Calu3 (cell line): ENCODE measurements at regions not wholly inside any gene's neighbourhood (a gene's known extent, or its start where the extent isn't known, plus 50 kb on each side); places are given as distances from the start of the nearest gene placed in this dataset.

Experiments
- BruUV-seq: library from RNA; stranded (reverse); fragments of 400-500 nt; replicated peaks from 2 replicates; lab custom pipeline; 2021; lab: Mats Ljungman, UMichigan
- CTCF ChIA-PET: fragments of 300-600 bp; sonication (Branson Sonifier 250); formaldehyde crosslinking; loops from one replicate; lab custom pipeline; 2022; ENCODE audit warnings: antibody characterized with exemption; lab: Charles Lee
- DNase-seq: peaks from one replicate; pipeline ENCODE4 v3.0.0; 2022
- H3K27ac Mint-ChIP-seq: one replicate; pipeline ENCODE4 v1.8.0; 2022; ENCODE audit warnings: mixed read lengths; ENCODE audit not compliant: unreplicated experiment
- H3K27me3 Mint-ChIP-seq: one replicate; pipeline ENCODE4 v1.8.0; 2022; ENCODE audit warnings: mixed read lengths; ENCODE audit not compliant: unreplicated experiment
- H3K36me3 Mint-ChIP-seq: one replicate; pipeline ENCODE4 v1.8.0; 2022; ENCODE audit warnings: mild to moderate bottlenecking, moderate library complexity, mixed read lengths; ENCODE audit not compliant: insufficient read depth, unreplicated experiment
- H3K4me1 Mint-ChIP-seq: one replicate; pipeline ENCODE4 v1.8.0; 2022; ENCODE audit warnings: mild to moderate bottlenecking, low read depth, mixed read lengths; ENCODE audit not compliant: unreplicated experiment
- H3K4me3 Mint-ChIP-seq: one replicate; pipeline ENCODE4 v1.8.0; 2022; ENCODE audit warnings: mild to moderate bottlenecking, low read depth, moderate library complexity, mixed read lengths; ENCODE audit not compliant: unreplicated experiment
- H3K9me3 Mint-ChIP-seq: one replicate; pipeline ENCODE4 v1.8.0; 2022; ENCODE audit warnings: low read depth, mixed read lengths; ENCODE audit not compliant: unreplicated experiment
- CTCF ChIP-seq: fragments of 200-600 bp; IDR thresholded peaks from one replicate; pipeline ENCODE4 v1.8.0; 2022; ENCODE audit warnings: antibody characterized with exemption; ENCODE audit not compliant: unreplicated experiment
- intact Hi-C: fragments of 100-400 bp; cut with micrococcal nuclease; formaldehyde crosslinking; loops from one replicate; pipeline ENCODE4 v1.10.0; 2022; ENCODE audit not compliant: unreplicated experiment

DNA sequence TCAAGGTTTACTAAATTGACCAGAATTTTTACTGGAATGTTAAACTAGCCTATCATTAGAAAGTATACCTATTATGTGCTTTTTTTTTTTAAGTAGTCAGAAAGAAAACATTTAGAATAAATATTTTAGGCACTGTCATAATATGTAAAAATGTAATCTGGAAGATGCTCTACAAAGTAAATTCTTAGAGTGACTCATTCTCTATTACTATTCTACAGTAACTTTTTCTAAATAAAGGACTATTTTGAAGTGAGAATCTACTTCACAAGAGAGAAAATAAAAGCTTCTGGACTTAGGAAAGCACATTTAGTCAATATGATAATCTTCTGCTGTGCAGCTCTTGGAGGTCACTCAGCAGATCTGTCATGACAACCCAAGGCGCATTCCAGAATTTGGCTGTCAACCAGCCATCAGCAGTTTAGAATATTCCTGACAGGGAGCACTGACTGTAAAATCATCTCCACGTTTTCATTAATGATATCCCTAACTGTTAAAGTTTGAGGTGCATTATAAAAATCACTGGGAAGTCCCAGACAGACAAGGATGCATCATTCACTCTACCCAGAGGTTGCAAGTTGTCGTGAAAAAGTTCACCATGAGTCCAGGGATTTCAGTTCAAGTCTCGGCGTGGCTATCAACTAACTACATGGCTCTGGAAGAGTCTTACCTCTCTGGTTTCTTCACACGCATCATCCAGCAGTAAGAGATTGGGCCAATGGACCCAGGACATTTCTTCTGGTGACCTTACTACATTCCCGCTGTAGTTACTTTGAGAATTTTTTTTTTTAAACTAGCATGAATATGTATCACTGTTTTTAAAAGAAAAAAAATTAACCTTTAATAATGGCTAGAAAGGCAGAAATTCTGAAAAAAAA is 374.9 kb downstream of the GJA1 start:
- TF ChIP-seq CTCF = no peak
- Mint-ChIP-seq H3K9me3 (no peaks in the 10 kb centered on the region), H3K4me1 (no peaks in the 10 kb centered on the region), H3K27me3 (no peaks in the 10 kb centered on the region), H3K27ac (no peak overlapping the region), H3K36me3 (no peaks in the 10 kb centered on the region), H3K4me3 (no peak overlapping the region)
- no peak for DNase-seq
- CTCF ChIA-PET = no interaction called here
- intact Hi-C loops = no loop called here
- BruUV-seq = no TSS peak

DNA sequence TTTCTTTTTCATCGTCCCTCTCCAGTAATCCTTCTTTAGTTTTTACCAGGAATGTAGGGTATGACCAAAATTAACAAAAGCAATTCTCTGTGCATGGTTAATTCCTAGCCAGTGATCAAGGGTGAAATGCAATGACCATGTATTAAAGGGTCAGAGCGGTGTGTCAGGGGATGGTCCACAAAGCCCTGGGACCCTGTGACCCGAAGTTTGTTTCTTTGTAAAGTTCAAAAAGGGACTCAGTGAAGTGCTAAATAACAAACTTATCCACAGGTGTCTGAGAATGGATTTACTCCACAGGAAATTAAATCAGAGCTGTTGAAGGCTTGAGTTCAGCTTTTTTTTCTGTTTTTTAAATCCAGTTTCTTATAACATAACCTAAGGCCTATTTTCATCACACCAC is 375.7 kb downstream of the GJA1 start:
- H3K27me3 Mint-ChIP-seq = no peaks in the 10 kb centered on the region
- intact Hi-C loops = no loop called here
- H3K9me3 Mint-ChIP-seq = no peaks in the 10 kb centered on the region
- CTCF ChIA-PET = no interaction called here
- no peak overlapping the region for H3K27ac Mint-ChIP-seq
- no TSS peak for BruUV-seq
- no peaks in the 10 kb centered on the region for H3K4me1 Mint-ChIP-seq
- TF ChIP-seq CTCF = no peak
- no peak overlapping the region for H3K4me3 Mint-ChIP-seq
- H3K36me3 Mint-ChIP-seq = no peaks in the 10 kb centered on the region
- DNase-seq = no peak

DNA sequence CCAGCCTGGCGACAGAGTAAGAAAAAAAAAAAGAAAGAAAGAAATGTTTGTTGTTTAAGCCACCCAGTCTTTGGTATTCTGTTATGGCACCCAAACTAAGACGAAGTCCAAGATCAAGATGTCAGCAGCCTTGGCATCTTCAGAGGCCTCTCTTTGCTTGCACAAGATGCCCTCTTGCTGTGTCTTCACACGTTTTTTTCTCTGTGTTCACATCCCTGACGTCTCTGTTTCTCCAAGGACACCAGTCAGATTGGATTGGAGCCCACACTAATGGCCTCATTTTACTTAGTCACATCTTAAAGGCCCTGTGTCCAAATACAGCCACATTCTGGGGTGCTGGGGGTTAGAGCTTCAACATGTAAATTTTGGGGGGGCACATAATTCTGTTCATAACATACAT is 380.9 kb downstream of the GJA1 start:
- no peak for TF ChIP-seq CTCF
- no peak overlapping the region for H3K4me3 Mint-ChIP-seq
- BruUV-seq = no TSS peak
- H3K9me3 Mint-ChIP-seq = peaks cover 6% of the 10 kb centered on the region
- H3K36me3 Mint-ChIP-seq = no peaks in the 10 kb centered on the region
- intact Hi-C loops = no loop called here
- CTCF ChIA-PET = no interaction called here
- H3K4me1 Mint-ChIP-seq = no peaks in the 10 kb centered on the region
- H3K27me3 Mint-ChIP-seq = no peaks in the 10 kb centered on the region
- DNase-seq = no peak
- H3K27ac Mint-ChIP-seq = no peak overlapping the region

GRCh38 chr6:121816906-121817540 is 381.6 kb downstream of the GJA1 start:
- Mint-ChIP-seq H3K4me3 (no peak overlapping the region), H3K27me3 (no peaks in the 10 kb centered on the region), H3K36me3 (peaks cover 5% of the 10 kb centered on the region), H3K4me1 (no peaks in the 10 kb centered on the region), H3K27ac (no peak overlapping the region), H3K9me3 (peaks cover 10% of the 10 kb centered on the region)
- intact Hi-C loops = no loop called here
- no peak for DNase-seq
- no TSS peak for BruUV-seq
- CTCF ChIA-PET = no interaction called here
- no peak for TF ChIP-seq CTCF
